Esophagus squamous epithelium (tissue), 4 donors: ENCODE measurements at regions not wholly inside any gene's neighbourhood (a gene's known extent, or its start where the extent isn't known, plus 50 kb on each side); places are given as distances from the start of the nearest gene placed in this dataset.

Experiments used
- POLR2A ChIP-seq, 4 donors: fragments of 450-650 bp; IDR thresholded peaks; one replicate each; pipeline ENCODE4 v1.6.1; 2017; ENCODE audit warnings: antibody characterized with exemption in 4 of 4, mild to moderate bottlenecking in 4 of 4, moderate library complexity in 3 of 4
- TF ChIP-seq, protein P1 (sequence below), 6 experiments: fragments of 450-650 bp in 4 of 6; fragments of 200-600 bp in 2 of 6; sonication (generic) in 2 of 6; IDR thresholded peaks; one replicate each; pipeline ENCODE4 v1.5.1; 2016 to 2019; ENCODE audit warnings: antibody characterized with exemption in 6 of 6, mild to moderate bottlenecking in 4 of 6, moderate library complexity in 4 of 6

DNA sequence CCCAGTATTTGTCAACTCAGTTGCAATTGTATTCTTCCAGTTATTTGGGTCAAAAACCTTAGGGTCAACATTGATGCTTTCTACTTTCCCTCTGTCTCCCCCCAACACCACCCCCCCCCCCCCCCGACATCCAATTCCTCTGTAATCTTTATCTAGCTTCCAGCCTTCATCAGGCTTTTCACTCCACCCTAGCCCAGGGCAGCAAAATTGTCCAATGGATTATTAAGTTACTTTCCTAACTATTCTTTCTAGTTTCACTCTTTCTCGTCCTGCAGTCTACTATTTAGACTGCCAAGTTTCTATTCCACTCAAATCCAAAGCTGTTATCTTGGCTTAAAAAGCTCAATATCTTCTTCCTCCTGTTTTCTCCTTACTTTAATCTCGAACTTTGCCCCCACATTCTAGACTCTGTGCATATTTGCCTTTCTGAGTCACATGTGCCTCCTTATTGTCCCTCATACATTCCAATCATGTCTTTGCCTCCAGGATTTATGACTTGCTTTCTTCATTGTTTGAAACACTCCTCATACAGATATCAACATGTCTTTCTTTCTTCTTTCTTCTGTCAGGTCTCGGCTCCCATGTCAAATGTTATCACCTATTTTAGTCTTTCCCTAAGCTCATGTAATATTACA is 196.6 kb upstream of the TMEM196 start:
- TF ChIP-seq, protein P1, sequence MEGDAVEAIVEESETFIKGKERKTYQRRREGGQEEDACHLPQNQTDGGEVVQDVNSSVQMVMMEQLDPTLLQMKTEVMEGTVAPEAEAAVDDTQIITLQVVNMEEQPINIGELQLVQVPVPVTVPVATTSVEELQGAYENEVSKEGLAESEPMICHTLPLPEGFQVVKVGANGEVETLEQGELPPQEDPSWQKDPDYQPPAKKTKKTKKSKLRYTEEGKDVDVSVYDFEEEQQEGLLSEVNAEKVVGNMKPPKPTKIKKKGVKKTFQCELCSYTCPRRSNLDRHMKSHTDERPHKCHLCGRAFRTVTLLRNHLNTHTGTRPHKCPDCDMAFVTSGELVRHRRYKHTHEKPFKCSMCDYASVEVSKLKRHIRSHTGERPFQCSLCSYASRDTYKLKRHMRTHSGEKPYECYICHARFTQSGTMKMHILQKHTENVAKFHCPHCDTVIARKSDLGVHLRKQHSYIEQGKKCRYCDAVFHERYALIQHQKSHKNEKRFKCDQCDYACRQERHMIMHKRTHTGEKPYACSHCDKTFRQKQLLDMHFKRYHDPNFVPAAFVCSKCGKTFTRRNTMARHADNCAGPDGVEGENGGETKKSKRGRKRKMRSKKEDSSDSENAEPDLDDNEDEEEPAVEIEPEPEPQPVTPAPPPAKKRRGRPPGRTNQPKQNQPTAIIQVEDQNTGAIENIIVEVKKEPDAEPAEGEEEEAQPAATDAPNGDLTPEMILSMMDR (IDR thresholded peaks at IDR 0.05): no peak
- no peak for TF ChIP-seq POLR2A (IDR thresholded peaks at IDR 0.05)
